LNCAP (cell line): ENCODE measurements at regions not wholly inside any gene's neighbourhood (a gene's known extent, or its start where the extent isn't known, plus 50 kb on each side); places are given as distances from the start of the nearest gene placed in this dataset.

ENCODE experiments used
- TF ChIP-seq, protein P1 (sequence below): fragments of 450-650 bp; IDR thresholded peaks from 2 replicates; pipeline ENCODE4 v1.5.1; 2017; ENCODE audit warnings: mild to moderate bottlenecking

DNA sequence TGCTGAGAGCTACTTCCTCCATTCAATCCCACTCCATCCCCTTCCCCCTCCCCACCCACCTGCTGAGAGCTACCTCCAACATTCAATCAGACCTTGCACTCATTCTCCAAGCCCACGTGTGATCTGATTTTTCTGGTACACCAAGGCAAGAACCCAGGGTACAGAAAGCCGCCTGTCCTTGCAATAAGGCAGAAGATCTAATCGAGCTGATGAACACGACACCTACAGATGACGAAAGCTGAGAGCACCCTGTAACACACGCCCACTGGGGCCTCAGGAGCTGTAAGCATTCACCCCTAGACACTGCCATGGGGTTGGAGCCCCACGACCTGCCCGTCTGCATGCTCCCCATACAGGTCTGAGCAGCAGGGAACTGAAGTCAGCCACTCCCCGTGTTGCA is 58.3 kb downstream of the TRIML1 start:
- TF ChIP-seq, protein P1, sequence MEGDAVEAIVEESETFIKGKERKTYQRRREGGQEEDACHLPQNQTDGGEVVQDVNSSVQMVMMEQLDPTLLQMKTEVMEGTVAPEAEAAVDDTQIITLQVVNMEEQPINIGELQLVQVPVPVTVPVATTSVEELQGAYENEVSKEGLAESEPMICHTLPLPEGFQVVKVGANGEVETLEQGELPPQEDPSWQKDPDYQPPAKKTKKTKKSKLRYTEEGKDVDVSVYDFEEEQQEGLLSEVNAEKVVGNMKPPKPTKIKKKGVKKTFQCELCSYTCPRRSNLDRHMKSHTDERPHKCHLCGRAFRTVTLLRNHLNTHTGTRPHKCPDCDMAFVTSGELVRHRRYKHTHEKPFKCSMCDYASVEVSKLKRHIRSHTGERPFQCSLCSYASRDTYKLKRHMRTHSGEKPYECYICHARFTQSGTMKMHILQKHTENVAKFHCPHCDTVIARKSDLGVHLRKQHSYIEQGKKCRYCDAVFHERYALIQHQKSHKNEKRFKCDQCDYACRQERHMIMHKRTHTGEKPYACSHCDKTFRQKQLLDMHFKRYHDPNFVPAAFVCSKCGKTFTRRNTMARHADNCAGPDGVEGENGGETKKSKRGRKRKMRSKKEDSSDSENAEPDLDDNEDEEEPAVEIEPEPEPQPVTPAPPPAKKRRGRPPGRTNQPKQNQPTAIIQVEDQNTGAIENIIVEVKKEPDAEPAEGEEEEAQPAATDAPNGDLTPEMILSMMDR, result no peak

DNA sequence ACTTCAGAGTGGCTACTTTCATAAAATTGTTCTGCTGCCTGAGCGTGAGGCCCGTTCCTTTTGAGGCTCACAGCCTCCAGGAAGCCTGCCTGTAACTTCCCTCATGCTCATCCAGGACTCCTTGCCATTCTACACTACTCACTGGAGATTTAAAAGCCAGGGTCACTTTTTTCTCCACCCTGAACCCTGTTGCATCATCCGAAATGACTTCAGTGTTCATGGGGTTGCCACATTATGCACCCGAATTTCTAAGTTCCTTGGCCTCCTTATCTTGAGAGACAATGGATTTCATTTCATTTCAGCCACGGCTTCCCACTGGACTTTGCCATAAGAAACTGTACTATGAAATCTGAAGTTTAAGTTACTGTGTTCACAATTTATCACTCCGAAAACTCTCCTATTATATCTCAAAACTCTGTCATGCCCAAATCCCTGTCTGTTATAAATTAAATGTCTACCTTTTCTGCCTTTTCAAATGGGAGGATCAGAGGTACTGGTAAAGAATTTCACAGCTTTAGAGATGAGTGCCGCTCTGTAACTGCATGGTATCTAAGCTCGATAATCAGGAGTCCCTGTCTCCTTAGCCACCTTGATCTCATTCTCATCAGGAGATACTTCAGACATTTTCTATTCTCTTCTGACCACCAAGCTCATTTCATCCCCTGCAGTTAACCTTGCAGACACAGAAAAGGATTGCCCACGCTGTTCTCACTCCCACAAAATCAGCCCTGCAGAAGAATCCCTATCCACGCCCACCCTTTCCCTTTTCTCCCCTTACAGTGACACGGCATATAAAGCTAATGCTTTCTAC is 59.9 kb downstream of the TRIML1 start:
- TF ChIP-seq, protein P1, result no peak

DNA sequence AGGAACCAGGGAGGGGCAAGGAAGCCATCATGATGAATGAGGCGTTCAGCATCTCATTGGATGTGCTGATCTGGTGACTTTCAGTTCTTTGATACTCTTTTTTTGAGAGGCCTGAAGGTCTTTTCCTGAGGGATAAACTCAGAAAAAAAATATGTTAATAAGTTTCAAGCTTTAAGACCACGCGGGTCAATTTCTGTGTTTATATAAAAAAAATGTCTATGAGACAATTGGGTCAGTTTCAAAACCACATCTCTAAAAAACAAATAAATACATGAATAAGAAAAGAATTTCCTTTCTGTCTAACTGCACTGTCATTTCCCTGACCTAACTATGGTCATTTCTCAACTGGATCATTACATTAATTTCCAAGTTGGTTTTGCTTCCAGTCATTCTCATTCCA is 62.6 kb downstream of the TRIML1 start:
- TF ChIP-seq, protein P1, result no peak

DNA sequence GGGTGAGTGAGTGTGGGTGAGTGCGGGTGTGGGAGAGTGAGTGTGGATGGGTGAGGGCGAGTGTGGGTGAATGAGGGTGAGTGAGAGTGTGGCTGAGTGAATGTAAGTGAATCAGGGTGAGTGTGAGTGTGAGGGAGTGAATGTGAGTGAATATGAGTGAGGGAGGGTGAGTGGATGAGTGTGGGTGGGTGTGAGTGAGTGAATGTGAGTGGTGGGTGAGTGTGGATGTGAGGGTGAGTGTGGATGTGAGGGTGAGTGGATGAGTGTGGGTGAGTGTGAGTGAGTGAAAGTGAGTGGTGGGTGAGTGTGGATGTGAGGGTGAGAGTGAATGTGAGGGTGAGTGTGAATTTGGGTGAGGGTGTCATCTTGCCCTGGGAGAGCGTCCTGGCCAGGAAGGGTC is 67.5 kb downstream of the TRIML1 start:
- TF ChIP-seq, protein P1, result no peak

DNA sequence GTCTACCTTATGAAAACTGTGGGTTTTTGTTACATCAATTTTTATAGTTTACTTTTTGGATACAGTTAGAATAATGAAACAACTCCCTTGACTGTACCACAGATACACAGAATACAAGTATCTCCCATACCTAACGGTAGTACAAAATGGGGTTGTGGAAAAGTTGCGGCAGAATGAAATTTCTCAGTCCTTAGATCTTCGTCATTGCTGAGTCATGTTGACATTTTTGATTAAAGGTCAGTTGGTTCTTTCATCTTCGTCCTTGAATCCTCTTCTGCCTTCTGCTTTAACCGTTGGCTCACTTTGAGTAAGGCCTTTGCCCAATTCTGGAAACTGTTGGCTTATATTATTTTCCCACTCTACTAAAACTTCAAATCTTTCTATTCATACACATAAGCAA is 75.6 kb downstream of the TRIML1 start:
- TF ChIP-seq, protein P1, result no peak

DNA sequence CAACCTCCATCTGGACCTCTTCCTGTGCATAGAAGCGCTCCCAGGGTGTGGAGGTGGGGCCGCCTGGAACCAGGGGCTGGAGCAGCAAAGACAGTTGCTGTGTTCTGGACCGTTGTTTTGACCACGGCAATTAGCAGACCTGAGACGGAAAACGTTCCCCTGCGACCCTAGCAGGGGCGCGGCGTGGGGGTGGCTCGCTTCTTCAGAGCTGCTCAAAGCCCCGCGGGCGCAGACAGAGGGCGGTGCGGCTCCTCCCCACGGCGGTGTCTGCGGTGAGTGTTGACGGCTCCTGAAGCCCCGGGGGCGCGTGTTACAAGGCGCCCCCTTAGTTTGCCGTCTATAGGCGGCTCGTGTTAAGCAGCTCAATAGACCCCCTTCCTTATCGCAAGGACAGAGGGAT is 79.2 kb downstream of the TRIML1 start:
- TF ChIP-seq, protein P1, result no peak

DNA sequence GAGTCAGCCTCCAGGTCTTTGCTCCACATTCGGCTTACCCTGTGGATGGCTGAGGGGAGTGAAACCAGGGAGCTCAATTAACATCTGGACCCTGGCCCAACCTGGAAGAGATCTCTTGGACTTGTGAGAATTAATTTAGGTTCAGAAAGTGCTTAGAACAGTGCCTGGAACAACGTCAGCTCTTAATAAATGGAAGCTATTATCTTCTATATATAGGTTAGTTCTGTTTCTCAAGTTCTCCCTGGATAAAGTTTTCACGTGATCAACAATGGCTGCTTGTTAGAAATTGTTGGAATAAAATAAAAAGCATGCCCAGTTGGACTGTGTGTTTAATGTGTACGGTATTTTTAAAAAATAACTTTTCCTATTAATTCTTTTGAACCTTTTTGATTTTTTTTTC is 80.8 kb downstream of the TRIML1 start:
- TF ChIP-seq, protein P1, result no peak

DNA sequence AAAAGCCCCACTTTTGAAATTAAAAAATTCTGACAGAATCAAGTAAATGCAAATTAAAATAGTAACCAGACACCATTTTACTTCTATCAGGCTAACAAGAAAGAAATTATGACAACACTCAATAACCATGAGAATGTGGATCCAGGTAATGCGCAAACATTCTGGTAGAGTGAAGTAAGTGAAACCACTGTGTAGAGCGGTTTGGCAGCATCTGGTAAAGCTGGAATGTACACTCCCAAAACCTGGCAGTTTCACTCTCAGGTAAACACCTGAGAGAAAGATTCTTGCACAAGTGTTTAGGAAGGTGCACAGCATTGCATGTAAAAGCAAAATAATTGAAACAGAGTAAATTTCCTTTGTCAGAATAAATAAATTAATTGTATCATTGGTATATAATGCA is 81.8 kb downstream of the TRIML1 start:
- TF ChIP-seq, protein P1, result no peak
